ENCODE measurements at regions not wholly inside any gene's neighbourhood (a gene's known extent, or its start where the extent isn't known, plus 50 kb on each side); places are given as distances from the start of the nearest gene placed in this dataset.

- FAIRE-seq = no peak
Measured at GRCh38 chr16:86442703-86443102, 67.6 kb upstream of the FOXF1 start.

GRCh38 chr16:86443508-86444147 is 66.7 kb upstream of the FOXF1 start:
- Histone ChIP-seq H3K27ac (ENCODE audit: low read depth in 1 of 3, low read length in 2 of 3) (no peak overlapping the region), H3K4me3 (ENCODE audit: low read depth in 1 of 3, low read length in 3 of 3) (no peak overlapping the region)

More at GRCh38 chr16:86442703-86443102, 67.6 kb upstream of the FOXF1 start:
- Histone ChIP-seq H3K27ac (ENCODE audit: low read depth in 1 of 3, low read length in 2 of 3) (no peak overlapping the region), H3K36me3 (ENCODE audit: control insufficient read depth in 3 of 3, insufficient read depth in 2 of 3, low read depth in 1 of 3, low read length in 3 of 3) (no peaks in the 10 kb centered on the region), H3K4me1 (ENCODE audit: control insufficient read depth in 3 of 3, insufficient read depth in 2 of 3, low read depth in 1 of 3, low read length in 2 of 3) (no peaks in the 10 kb centered on the region), H3K9me3 (ENCODE audit: control insufficient read depth in 2 of 2, insufficient read depth in 1 of 2, low read depth in 1 of 2, low read length in 1 of 2) (peaks cover 0 to 2% of the 10 kb centered on the region in 2 donors), H3K4me3 (ENCODE audit: low read depth in 1 of 3, low read length in 3 of 3) (no peak overlapping the region), H3K27me3 (ENCODE audit: control insufficient read depth in 3 of 3, insufficient read depth in 3 of 3, low read length in 3 of 3) (peaks cover 0 to 4% (median 3%) of the 10 kb centered on the region in 3 donors)
- DNase-seq = no peak
- 67 to 79% (median 75%) methylated on average over 9 of the region's 9 CpGs for WGBS, 3 donors

GRCh38 chr16:86444261-86444660 is 66.1 kb upstream of the FOXF1 start:
- DNase-seq = peak in 1 of 2 donors; percentile 78
- no peak for FAIRE-seq

More at GRCh38 chr16:86443508-86444147, 66.7 kb upstream of the FOXF1 start:
- FAIRE-seq = no peak
- WGBS, 3 donors = 63 to 74% (median 63%) methylated on average over 21 of the region's 21 CpGs
- Histone ChIP-seq H3K36me3 (ENCODE audit: control insufficient read depth in 3 of 3, insufficient read depth in 2 of 3, low read depth in 1 of 3, low read length in 3 of 3) (no peaks in the 10 kb centered on the region), H3K9me3 (ENCODE audit: control insufficient read depth in 2 of 2, insufficient read depth in 1 of 2, low read depth in 1 of 2, low read length in 1 of 2) (peaks cover 0 to 2% of the 10 kb centered on the region in 2 donors), H3K27me3 (ENCODE audit: control insufficient read depth in 3 of 3, insufficient read depth in 3 of 3, low read length in 3 of 3) (peaks cover 0 to 4% (median 3%) of the 10 kb centered on the region in 3 donors), H3K4me1 (ENCODE audit: control insufficient read depth in 3 of 3, insufficient read depth in 2 of 3, low read depth in 1 of 3, low read length in 2 of 3) (no peaks in the 10 kb centered on the region)
- DNase-seq = no peak

GRCh38 chr16:86444661-86445060 is 65.7 kb upstream of the FOXF1 start:
- DNase-seq (no peak), FAIRE-seq (no peak)
- no peak overlapping the region for H3K27ac ChIP-seq (ENCODE audit: low read depth in 1 of 3, low read length in 2 of 3)
- no peaks in the 10 kb centered on the region for H3K36me3 ChIP-seq (ENCODE audit: control insufficient read depth in 3 of 3, insufficient read depth in 2 of 3, low read depth in 1 of 3, low read length in 3 of 3)
- peaks cover 0 to 2% of the 10 kb centered on the region in 2 donors for H3K9me3 ChIP-seq (ENCODE audit: control insufficient read depth in 2 of 2, insufficient read depth in 1 of 2, low read depth in 1 of 2, low read length in 1 of 2)
- no peaks in the 10 kb centered on the region for H3K4me1 ChIP-seq (ENCODE audit: control insufficient read depth in 3 of 3, insufficient read depth in 2 of 3, low read depth in 1 of 3, low read length in 2 of 3)
- H3K4me3 ChIP-seq (ENCODE audit: low read depth in 1 of 3, low read length in 3 of 3) = no peak overlapping the region
- 31 to 57% (median 46%) methylated on average over 5 of the region's 5 CpGs for WGBS, 3 donors
- peaks cover 0 to 4% (median 3%) of the 10 kb centered on the region in 3 donors for H3K27me3 ChIP-seq (ENCODE audit: control insufficient read depth in 3 of 3, insufficient read depth in 3 of 3, low read length in 3 of 3)

More at GRCh38 chr16:86444261-86444660, 66.1 kb upstream of the FOXF1 start:
- H3K4me1 ChIP-seq (ENCODE audit: control insufficient read depth in 3 of 3, insufficient read depth in 2 of 3, low read depth in 1 of 3, low read length in 2 of 3) = no peaks in the 10 kb centered on the region
- no peaks in the 10 kb centered on the region for H3K36me3 ChIP-seq (ENCODE audit: control insufficient read depth in 3 of 3, insufficient read depth in 2 of 3, low read depth in 1 of 3, low read length in 3 of 3)
- H3K4me3 ChIP-seq (ENCODE audit: low read depth in 1 of 3, low read length in 3 of 3) = no peak overlapping the region
- H3K27me3 ChIP-seq (ENCODE audit: control insufficient read depth in 3 of 3, insufficient read depth in 3 of 3, low read length in 3 of 3) = peaks cover 0 to 4% (median 3%) of the 10 kb centered on the region in 3 donors
- WGBS, 3 donors = 5 to 14% (median 6%) methylated on average over 17 of the region's 17 CpGs
- peaks cover 0 to 2% of the 10 kb centered on the region in 2 donors for H3K9me3 ChIP-seq (ENCODE audit: control insufficient read depth in 2 of 2, insufficient read depth in 1 of 2, low read depth in 1 of 2, low read length in 1 of 2)
- no peak overlapping the region for H3K27ac ChIP-seq (ENCODE audit: low read depth in 1 of 3, low read length in 2 of 3)

GRCh38 chr16:86446279-86446678 is 64.0 kb upstream of the FOXF1 start:
- peaks cover 0 to 2% of the 10 kb centered on the region in 2 donors for H3K9me3 ChIP-seq (ENCODE audit: control insufficient read depth in 2 of 2, insufficient read depth in 1 of 2, low read depth in 1 of 2, low read length in 1 of 2)
- 70 to 79% (median 74%) methylated on average over 7 of the region's 7 CpGs for WGBS, 3 donors
- no peak overlapping the region for H3K4me3 ChIP-seq (ENCODE audit: low read depth in 1 of 3, low read length in 3 of 3)
- FAIRE-seq (no peak), DNase-seq (no peak)
- peaks cover 0 to 4% (median 3%) of the 10 kb centered on the region in 3 donors for H3K27me3 ChIP-seq (ENCODE audit: control insufficient read depth in 3 of 3, insufficient read depth in 3 of 3, low read length in 3 of 3)
- H3K4me1 ChIP-seq (ENCODE audit: control insufficient read depth in 3 of 3, insufficient read depth in 2 of 3, low read depth in 1 of 3, low read length in 2 of 3) = no peaks in the 10 kb centered on the region
- no peaks in the 10 kb centered on the region for H3K36me3 ChIP-seq (ENCODE audit: control insufficient read depth in 3 of 3, insufficient read depth in 2 of 3, low read depth in 1 of 3, low read length in 3 of 3)
- H3K27ac ChIP-seq (ENCODE audit: low read depth in 1 of 3, low read length in 2 of 3) = no peak overlapping the region

- Histone ChIP-seq H3K4me1 (ENCODE audit: control insufficient read depth in 3 of 3, insufficient read depth in 2 of 3, low read depth in 1 of 3, low read length in 2 of 3) (no peaks in the 10 kb centered on the region), H3K27ac (ENCODE audit: low read depth in 1 of 3, low read length in 2 of 3) (no peak overlapping the region), H3K4me3 (ENCODE audit: low read depth in 1 of 3, low read length in 3 of 3) (no peak overlapping the region), H3K27me3 (ENCODE audit: control insufficient read depth in 3 of 3, insufficient read depth in 3 of 3, low read length in 3 of 3) (peaks cover 0 to 4% (median 3%) of the 10 kb centered on the region in 3 donors), H3K36me3 (ENCODE audit: control insufficient read depth in 3 of 3, insufficient read depth in 2 of 3, low read depth in 1 of 3, low read length in 3 of 3) (no peaks in the 10 kb centered on the region), H3K9me3 (ENCODE audit: control insufficient read depth in 2 of 2, insufficient read depth in 1 of 2, low read depth in 1 of 2, low read length in 1 of 2) (peaks cover 0 to 2% of the 10 kb centered on the region in 2 donors)
- no peak for FAIRE-seq
- WGBS, 3 donors = 72 to 91% (median 77%) methylated on average over 3 of the region's 3 CpGs
- DNase-seq = no peak
Measured at GRCh38 chr16:86447228-86447627, 63.1 kb upstream of the FOXF1 start.

- H3K27me3 ChIP-seq (ENCODE audit: control insufficient read depth in 3 of 3, insufficient read depth in 3 of 3, low read length in 3 of 3) = peaks cover 0 to 2% (median 0%) of the 10 kb centered on the region in 3 donors
- H3K4me3 ChIP-seq (ENCODE audit: low read depth in 1 of 3, low read length in 3 of 3) = no peak overlapping the region
- H3K36me3 ChIP-seq (ENCODE audit: control insufficient read depth in 3 of 3, insufficient read depth in 2 of 3, low read depth in 1 of 3, low read length in 3 of 3) = no peaks in the 10 kb centered on the region
- DNase-seq = no peak
- H3K27ac ChIP-seq (ENCODE audit: low read depth in 1 of 3, low read length in 2 of 3) = no peak overlapping the region
- WGBS, 3 donors = 70 to 81% (median 74%) methylated on average over 11 of the region's 11 CpGs
- no peaks in the 10 kb centered on the region for H3K4me1 ChIP-seq (ENCODE audit: control insufficient read depth in 3 of 3, insufficient read depth in 2 of 3, low read depth in 1 of 3, low read length in 2 of 3)
- H3K9me3 ChIP-seq (ENCODE audit: control insufficient read depth in 2 of 2, insufficient read depth in 1 of 2, low read depth in 1 of 2, low read length in 1 of 2) = peaks cover 0 to 2% of the 10 kb centered on the region in 2 donors
- FAIRE-seq = no peak
Measured at GRCh38 chr16:86448306-86448890, 61.9 kb upstream of the FOXF1 start.

- Histone ChIP-seq H3K9me3 (ENCODE audit: control insufficient read depth in 2 of 2, insufficient read depth in 1 of 2, low read depth in 1 of 2, low read length in 1 of 2) (peaks cover 0 to 6% of the 10 kb centered on the region in 2 donors), H3K27me3 (ENCODE audit: control insufficient read depth in 3 of 3, insufficient read depth in 3 of 3, low read length in 3 of 3) (no peaks in the 10 kb centered on the region), H3K36me3 (ENCODE audit: control insufficient read depth in 3 of 3, insufficient read depth in 2 of 3, low read depth in 1 of 3, low read length in 3 of 3) (no peaks in the 10 kb centered on the region), H3K4me1 (ENCODE audit: control insufficient read depth in 3 of 3, insufficient read depth in 2 of 3, low read depth in 1 of 3, low read length in 2 of 3) (no peaks in the 10 kb centered on the region), H3K27ac (ENCODE audit: low read depth in 1 of 3, low read length in 2 of 3) (no peak overlapping the region), H3K4me3 (ENCODE audit: low read depth in 1 of 3, low read length in 3 of 3) (no peak overlapping the region)
- DNase-seq = no peak
- no peak for FAIRE-seq
- WGBS, 3 donors = 51 to 67% (median 58%) methylated on average over 16 of the region's 16 CpGs
Measured at GRCh38 chr16:86449446-86450095, 60.8 kb upstream of the FOXF1 start.
